ENCODE measurements at regions not wholly inside any gene's neighbourhood (a gene's known extent, or its start where the extent isn't known, plus 50 kb on each side); places are given as distances from the start of the nearest gene placed in this dataset.
A peak's percentile ranks its signal among the peaks of the same experiment; 100 is the strongest.

DNA sequence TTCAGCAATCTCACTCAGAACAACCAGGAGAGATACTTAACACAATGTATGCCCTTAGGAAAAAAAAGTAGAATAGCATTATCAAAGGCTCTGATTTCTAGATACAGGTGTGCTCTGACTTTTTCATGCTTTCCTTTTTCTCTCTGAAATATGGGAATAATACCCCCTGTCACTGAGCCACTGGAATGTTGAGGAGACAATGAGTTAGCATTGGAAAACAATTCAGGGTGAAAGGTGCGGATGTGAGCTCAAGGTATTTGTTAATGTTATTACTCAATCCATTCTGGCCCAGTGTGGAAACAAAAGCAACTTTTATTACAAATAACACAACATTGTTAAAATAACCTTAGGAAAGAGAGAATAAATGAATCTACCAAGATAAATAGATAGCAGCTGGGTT lies 228.0 kb downstream of the IKZF2 start:
- H3K27me3 ChIP-seq = no peaks in the 10 kb centered on the region
- 62 to 94% methylated on average over 1 of the region's 1 CpG for WGBS, 2 donors
- peaks cover 0 to 66% (median 11%) of the 10 kb centered on the region in 3 donors for H3K4me1 ChIP-seq
- H3K9me3 ChIP-seq = peaks cover 0 to 3% (median 0%) of the 10 kb centered on the region in 3 donors
- intact Hi-C loops (cut with DNase I) = no loop called here
- TF ChIP-seq POLR2A (IDR thresholded peaks at IDR 0.05) = no peak
- TF ChIP-seq, protein P1, sequence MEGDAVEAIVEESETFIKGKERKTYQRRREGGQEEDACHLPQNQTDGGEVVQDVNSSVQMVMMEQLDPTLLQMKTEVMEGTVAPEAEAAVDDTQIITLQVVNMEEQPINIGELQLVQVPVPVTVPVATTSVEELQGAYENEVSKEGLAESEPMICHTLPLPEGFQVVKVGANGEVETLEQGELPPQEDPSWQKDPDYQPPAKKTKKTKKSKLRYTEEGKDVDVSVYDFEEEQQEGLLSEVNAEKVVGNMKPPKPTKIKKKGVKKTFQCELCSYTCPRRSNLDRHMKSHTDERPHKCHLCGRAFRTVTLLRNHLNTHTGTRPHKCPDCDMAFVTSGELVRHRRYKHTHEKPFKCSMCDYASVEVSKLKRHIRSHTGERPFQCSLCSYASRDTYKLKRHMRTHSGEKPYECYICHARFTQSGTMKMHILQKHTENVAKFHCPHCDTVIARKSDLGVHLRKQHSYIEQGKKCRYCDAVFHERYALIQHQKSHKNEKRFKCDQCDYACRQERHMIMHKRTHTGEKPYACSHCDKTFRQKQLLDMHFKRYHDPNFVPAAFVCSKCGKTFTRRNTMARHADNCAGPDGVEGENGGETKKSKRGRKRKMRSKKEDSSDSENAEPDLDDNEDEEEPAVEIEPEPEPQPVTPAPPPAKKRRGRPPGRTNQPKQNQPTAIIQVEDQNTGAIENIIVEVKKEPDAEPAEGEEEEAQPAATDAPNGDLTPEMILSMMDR (IDR thresholded peaks at IDR 0.05) = no peak
- peak overlapping the region in 3 of 4 donors; percentile 25 to 51 (median 40) for H3K27ac ChIP-seq
- no peak overlapping the region for H3K4me3 ChIP-seq
- no peaks in the 10 kb centered on the region for H3K36me3 ChIP-seq
- DNase-seq = no peak

DNA sequence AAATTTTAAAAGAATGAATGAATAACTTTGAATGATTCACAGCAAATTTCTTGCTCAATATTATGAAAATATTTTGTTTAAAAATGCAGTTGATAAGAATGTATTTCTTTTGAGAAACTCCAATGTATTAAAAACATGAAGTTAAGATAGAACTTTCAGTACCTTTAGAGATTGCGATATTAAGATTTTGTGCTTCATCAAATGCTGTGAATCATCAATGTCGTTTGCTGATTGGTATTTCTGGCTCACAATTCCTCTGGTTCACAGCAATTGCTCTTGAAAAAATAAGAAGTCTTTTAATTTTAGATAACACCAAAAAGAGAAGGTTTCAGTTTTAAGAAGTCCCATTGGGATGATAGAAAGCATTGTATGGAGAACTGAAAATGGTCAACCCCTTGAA lies 228.7 kb downstream of the IKZF2 start:
- TF ChIP-seq, protein P1 (IDR thresholded peaks at IDR 0.05) = no peak
- TF ChIP-seq POLR2A (IDR thresholded peaks at IDR 0.05) = no peak
- DNase-seq = no peak
- H3K4me3 ChIP-seq = no peak overlapping the region
- H3K4me1 ChIP-seq = peaks cover 0 to 66% (median 8%) of the 10 kb centered on the region in 3 donors
- intact Hi-C loops (cut with DNase I) = no loop called here
- no peaks in the 10 kb centered on the region for H3K36me3 ChIP-seq
- peak overlapping the region in 1 of 4 donors; percentile 51 for H3K27ac ChIP-seq
- H3K9me3 ChIP-seq = peaks cover 0 to 3% (median 0%) of the 10 kb centered on the region in 3 donors
- 67 to 71% methylated on average over 2 of the region's 2 CpGs for WGBS, 2 donors
- no peaks in the 10 kb centered on the region for H3K27me3 ChIP-seq

DNA sequence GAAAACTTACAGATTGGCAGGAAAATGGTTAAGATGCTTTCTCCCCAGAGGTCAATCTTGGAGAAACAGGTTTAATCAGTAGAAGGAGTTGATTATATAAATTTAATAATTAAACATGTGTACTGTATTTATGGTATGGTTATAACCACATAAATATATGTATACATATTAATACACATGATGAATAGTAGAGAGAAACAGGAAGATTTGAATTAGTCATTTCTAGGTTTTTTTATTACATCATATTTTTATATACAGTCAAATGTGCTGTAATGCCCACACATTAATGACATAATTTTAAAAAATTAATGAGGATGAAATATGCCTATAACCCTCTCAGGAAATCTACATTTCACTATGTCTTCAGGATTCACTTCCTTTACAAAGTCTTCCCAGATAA lies 229.7 kb downstream of the IKZF2 start:
- H3K4me1 ChIP-seq = peaks cover 0 to 66% (median 3%) of the 10 kb centered on the region in 3 donors
- TF ChIP-seq POLR2A (IDR thresholded peaks at IDR 0.05) = no peak
- TF ChIP-seq, protein P1 (IDR thresholded peaks at IDR 0.05) = no peak
- peaks cover 0 to 3% (median 0%) of the 10 kb centered on the region in 3 donors for H3K9me3 ChIP-seq
- H3K36me3 ChIP-seq = no peaks in the 10 kb centered on the region
- intact Hi-C loops (cut with DNase I) = no loop called here
- no peak for DNase-seq
- H3K27me3 ChIP-seq = no peaks in the 10 kb centered on the region
- no peak overlapping the region for H3K4me3 ChIP-seq
- H3K27ac ChIP-seq = peak overlapping the region in 3 of 4 donors; percentile 56 to 79 (median 76)

DNA sequence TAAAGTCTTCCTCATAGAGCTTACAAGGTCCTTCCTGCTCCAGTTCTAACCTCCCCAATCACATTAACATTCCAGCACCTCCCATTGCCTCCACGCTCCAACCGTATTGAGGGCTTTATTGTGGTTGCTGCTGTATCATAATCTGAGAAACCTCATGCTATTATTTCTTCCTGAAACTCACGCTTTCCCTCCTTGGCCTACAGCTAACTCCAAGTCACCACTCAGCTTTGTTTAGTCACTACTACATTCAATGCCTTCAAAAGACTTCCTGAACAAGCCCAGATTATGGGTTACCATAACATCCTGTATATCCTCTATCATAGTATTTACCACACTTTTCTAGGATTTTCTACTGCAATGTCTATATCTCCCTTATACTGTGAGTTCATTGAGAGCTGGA lies 230.4 kb downstream of the IKZF2 start:
- 38 to 72% methylated on average over 3 of the region's 3 CpGs for whole genome bisulfite sequencing, 2 donors
- H3K27me3 ChIP-seq = no peaks in the 10 kb centered on the region
- intact Hi-C loops (cut with DNase I) = no loop called here
- H3K4me3 ChIP-seq = no peak overlapping the region
- H3K27ac ChIP-seq = peak overlapping the region in 3 of 4 donors; percentile 56 to 79 (median 76)
- H3K36me3 ChIP-seq = no peaks in the 10 kb centered on the region
- DNase-seq = no peak
- TF ChIP-seq, protein P1 (IDR thresholded peaks at IDR 0.05) = no peak
- no peak for TF ChIP-seq POLR2A (IDR thresholded peaks at IDR 0.05)
- H3K9me3 ChIP-seq = peaks cover 0 to 3% (median 0%) of the 10 kb centered on the region in 3 donors
- H3K4me1 ChIP-seq = peaks cover 0 to 66% (median 3%) of the 10 kb centered on the region in 3 donors

DNA sequence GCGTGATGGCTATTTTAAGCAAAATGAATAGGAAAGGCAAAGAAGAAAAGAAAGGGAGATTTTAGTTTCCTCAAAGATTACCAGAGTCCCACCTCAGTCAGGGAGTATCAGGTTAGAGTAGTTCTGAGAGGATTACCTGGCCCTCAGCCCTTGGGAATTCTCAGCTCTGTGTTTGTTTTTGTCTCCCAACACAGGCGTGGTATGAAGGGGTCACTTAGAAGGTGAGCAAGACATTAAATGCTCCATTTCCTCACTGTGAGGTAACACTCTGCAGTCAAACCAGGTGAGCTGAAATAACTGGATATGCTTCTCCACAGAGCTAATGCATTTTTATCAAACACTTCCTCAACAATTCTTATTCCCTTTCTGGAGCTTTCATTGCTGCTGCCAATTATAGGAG lies 232.2 kb downstream of the IKZF2 start:
- Histone ChIP-seq H3K27me3 (no peaks in the 10 kb centered on the region), H3K9me3 (no peaks in the 10 kb centered on the region), H3K27ac (peak overlapping the region in 3 of 4 donors; percentile 67 to 79 (median 76)), H3K36me3 (no peaks in the 10 kb centered on the region), H3K4me1 (peaks cover 0 to 83% (median 3%) of the 10 kb centered on the region in 3 donors), H3K4me3 (no peak overlapping the region)
- TF ChIP-seq POLR2A (IDR thresholded peaks at IDR 0.05) = no peak
- TF ChIP-seq, protein P1 (IDR thresholded peaks at IDR 0.05) = no peak
- intact Hi-C loops (cut with DNase I) = no loop called here
- no peak for DNase-seq
- WGBS, 2 donors = 38 to 53% methylated on average over 2 of the region's 2 CpGs

Data from esophagus squamous epithelium (tissue), 5 donors.